ENCODE measurements at regions not wholly inside any gene's neighbourhood (a gene's known extent, or its start where the extent isn't known, plus 50 kb on each side); places are given as distances from the start of the nearest gene placed in this dataset.
A peak's percentile ranks its signal among the peaks of the same experiment; 100 is the strongest.

GRCh38 chr3:168470380-168470779, 374.7 kb upstream of the GOLIM4 start:
- TF ChIP-seq, protein P1, sequence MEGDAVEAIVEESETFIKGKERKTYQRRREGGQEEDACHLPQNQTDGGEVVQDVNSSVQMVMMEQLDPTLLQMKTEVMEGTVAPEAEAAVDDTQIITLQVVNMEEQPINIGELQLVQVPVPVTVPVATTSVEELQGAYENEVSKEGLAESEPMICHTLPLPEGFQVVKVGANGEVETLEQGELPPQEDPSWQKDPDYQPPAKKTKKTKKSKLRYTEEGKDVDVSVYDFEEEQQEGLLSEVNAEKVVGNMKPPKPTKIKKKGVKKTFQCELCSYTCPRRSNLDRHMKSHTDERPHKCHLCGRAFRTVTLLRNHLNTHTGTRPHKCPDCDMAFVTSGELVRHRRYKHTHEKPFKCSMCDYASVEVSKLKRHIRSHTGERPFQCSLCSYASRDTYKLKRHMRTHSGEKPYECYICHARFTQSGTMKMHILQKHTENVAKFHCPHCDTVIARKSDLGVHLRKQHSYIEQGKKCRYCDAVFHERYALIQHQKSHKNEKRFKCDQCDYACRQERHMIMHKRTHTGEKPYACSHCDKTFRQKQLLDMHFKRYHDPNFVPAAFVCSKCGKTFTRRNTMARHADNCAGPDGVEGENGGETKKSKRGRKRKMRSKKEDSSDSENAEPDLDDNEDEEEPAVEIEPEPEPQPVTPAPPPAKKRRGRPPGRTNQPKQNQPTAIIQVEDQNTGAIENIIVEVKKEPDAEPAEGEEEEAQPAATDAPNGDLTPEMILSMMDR (IDR thresholded peaks at IDR 0.05): no peak
- TF ChIP-seq POLR2A (IDR thresholded peaks at IDR 0.05) (no peak), POLR2AphosphoS5 (IDR thresholded peaks at IDR 0.05) (no peak), EP300 (IDR thresholded peaks at IDR 0.05) (no peak)
- Histone ChIP-seq H3K36me3 (no peaks in the 10 kb centered on the region), H3K27ac (no peak overlapping the region), H3K4me3 (no peak overlapping the region), H3K9me3 (no peaks in the 10 kb centered on the region), H3K27me3 (no peaks in the 10 kb centered on the region), H3K4me1 (no peaks in the 10 kb centered on the region)
- no peak for ATAC-seq (ENCODE audit: low FRiP score in 2 of 2)
- DNase-seq: no peak
- WGBS, 2 donors: 74 to 89% methylated on average over 4 of the region's 4 CpGs

DNA sequence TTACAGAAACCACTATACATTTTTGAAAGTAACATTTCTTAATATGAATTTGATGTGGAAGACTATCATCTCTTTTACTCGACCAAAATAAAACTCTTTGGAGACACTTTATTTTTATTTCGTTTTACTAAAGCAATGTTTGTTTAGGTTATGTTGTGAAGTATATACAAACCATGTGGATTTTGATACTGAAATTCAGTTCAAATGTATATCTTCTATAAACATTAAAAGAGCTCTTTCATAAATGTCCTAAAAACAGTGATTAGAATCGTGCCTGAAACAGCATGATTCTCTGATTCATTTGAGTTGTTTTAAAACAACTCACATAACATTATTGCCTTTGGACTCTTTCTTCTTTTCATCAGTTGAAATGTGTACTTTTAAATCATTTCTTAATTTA, 373.7 kb upstream of the GOLIM4 start:
- TF ChIP-seq EP300 (IDR thresholded peaks at IDR 0.05) (no peak), POLR2AphosphoS5 (IDR thresholded peaks at IDR 0.05) (no peak), POLR2A (IDR thresholded peaks at IDR 0.05) (no peak)
- TF ChIP-seq, protein P1 (IDR thresholded peaks at IDR 0.05): no peak
- ATAC-seq (ENCODE audit: low FRiP score in 2 of 2) (no peak), DNase-seq (no peak)
- Histone ChIP-seq H3K9me3 (no peaks in the 10 kb centered on the region), H3K27ac (no peak overlapping the region), H3K27me3 (no peaks in the 10 kb centered on the region), H3K36me3 (no peaks in the 10 kb centered on the region), H3K4me1 (no peaks in the 10 kb centered on the region), H3K4me3 (no peak overlapping the region)
- WGBS, 2 donors: 55 to 69% methylated on average over 3 of the region's 3 CpGs

GRCh38 chr3:168467115-168467714, 371.5 kb upstream of the GOLIM4 start:
- H3K27ac ChIP-seq: no peak overlapping the region
- H3K4me1 ChIP-seq: no peaks in the 10 kb centered on the region
- H3K9me3 ChIP-seq: no peaks in the 10 kb centered on the region
- ATAC-seq (ENCODE audit: low FRiP score in 2 of 2) (peak; percentile 57 to 61), DNase-seq (peak in 1 of 2 donors; percentile 27)
- 48 to 59% methylated on average over 6 of the region's 6 CpGs for WGBS, 2 donors
- TF ChIP-seq POLR2A (IDR thresholded peaks at IDR 0.05): no peak
- no peak for TF ChIP-seq EP300 (IDR thresholded peaks at IDR 0.05)
- TF ChIP-seq POLR2AphosphoS5 (IDR thresholded peaks at IDR 0.05): no peak
- TF ChIP-seq, protein P1 (IDR thresholded peaks at IDR 0.05): peak in 3 of 6 experiments; percentile 28 to 33 (median 32)
- no peaks in the 10 kb centered on the region for H3K27me3 ChIP-seq
- peak overlapping the region in 1 of 4 donors; percentile 11 for H3K4me3 ChIP-seq
- H3K36me3 ChIP-seq: no peaks in the 10 kb centered on the region

- DNase-seq: no peak
- no peak overlapping the region for H3K27ac ChIP-seq
- TF ChIP-seq POLR2A (IDR thresholded peaks at IDR 0.05) (no peak), POLR2AphosphoS5 (IDR thresholded peaks at IDR 0.05) (no peak), EP300 (IDR thresholded peaks at IDR 0.05) (no peak)
- TF ChIP-seq, protein P1 (IDR thresholded peaks at IDR 0.05): no peak
- ATAC-seq (ENCODE audit: low FRiP score in 2 of 2): no peak
- H3K4me1 ChIP-seq: no peaks in the 10 kb centered on the region
- no peaks in the 10 kb centered on the region for H3K36me3 ChIP-seq
- no peaks in the 10 kb centered on the region for H3K27me3 ChIP-seq
- no peaks in the 10 kb centered on the region for H3K9me3 ChIP-seq
- no peak overlapping the region for H3K4me3 ChIP-seq
These were observed 366.1 kb upstream of the GOLIM4 start for GRCh38 chr3:168461793-168462192.

GRCh38 chr3:168459226-168459784, 363.6 kb upstream of the GOLIM4 start:
- Histone ChIP-seq H3K4me1 (no peaks in the 10 kb centered on the region), H3K9me3 (no peaks in the 10 kb centered on the region), H3K27me3 (no peaks in the 10 kb centered on the region), H3K27ac (no peak overlapping the region), H3K4me3 (no peak overlapping the region), H3K36me3 (no peaks in the 10 kb centered on the region)
- TF ChIP-seq, protein P1 (IDR thresholded peaks at IDR 0.05): no peak
- TF ChIP-seq POLR2A (IDR thresholded peaks at IDR 0.05) (no peak), POLR2AphosphoS5 (IDR thresholded peaks at IDR 0.05) (no peak), EP300 (IDR thresholded peaks at IDR 0.05) (no peak)
- DNase-seq (no peak), ATAC-seq (ENCODE audit: low FRiP score in 2 of 2) (no peak)
- WGBS, 2 donors: 56 to 58% methylated on average over 2 of the region's 2 CpGs

Measured in upper lobe of left lung (tissue), 6 donors.